Hindlimb muscle (tissue), 1 donor: ENCODE measurements at regions not wholly inside any gene's neighbourhood (a gene's known extent, or its start where the extent isn't known, plus 50 kb on each side); places are given as distances from the start of the nearest gene placed in this dataset.
"Not testable (repeated sequence)": the region's sequence is repeated elsewhere in the genome, so short reads cannot be mapped to it uniquely, and the experiment has no call there.

Source experiments
- DNase-seq: peaks from one replicate; pipeline ENCODE4 v3.0.0-alpha.2; 2013

- no peak for DNase-seq
Measured at GRCh38 chr18:66138642-66139041, 387.8 kb downstream of the CDH7 start.

- DNase-seq, result no peak
Measured at GRCh38 chr18:66136039-66136438, 385.2 kb downstream of the CDH7 start.

- no peak for DNase-seq
Measured at GRCh38 chr18:66129248-66129647, 378.4 kb downstream of the CDH7 start.

- no peak for DNase-seq
Measured at GRCh38 chr18:66126266-66126665, 375.5 kb downstream of the CDH7 start.

GRCh38 chr18:66124394-66124793 lies 373.6 kb downstream of the CDH7 start:
- DNase-seq, result no peak

GRCh38 chr18:66119347-66119746 lies 368.5 kb downstream of the CDH7 start:
- no peak for DNase-seq

GRCh38 chr18:66111018-66111417 lies 360.2 kb downstream of the CDH7 start:
- DNase-seq, result no peak

GRCh38 chr18:66110607-66111006 lies 359.8 kb downstream of the CDH7 start:
- no peak for DNase-seq

GRCh38 chr18:66109981-66110380 lies 359.2 kb downstream of the CDH7 start:
- no peak for DNase-seq

- no peak for DNase-seq
Measured at GRCh38 chr18:66107546-66107945, 356.7 kb downstream of the CDH7 start.

GRCh38 chr18:66105016-66105415 lies 354.2 kb downstream of the CDH7 start:
- no peak for DNase-seq

GRCh38 chr18:66103550-66103949 lies 352.7 kb downstream of the CDH7 start:
- no peak for DNase-seq

GRCh38 chr18:66083078-66083477 lies 332.3 kb downstream of the CDH7 start:
- no peak for DNase-seq

- no peak for DNase-seq
Measured at GRCh38 chr18:66078925-66079800, 328.4 kb downstream of the CDH7 start.

- no peak for DNase-seq
Measured at GRCh38 chr18:66077066-66077465, 326.3 kb downstream of the CDH7 start.

- no peak for DNase-seq
Measured at GRCh38 chr18:66066191-66066590, 315.4 kb downstream of the CDH7 start.

- DNase-seq, result no peak
Measured at GRCh38 chr18:66048406-66048805, 297.6 kb downstream of the CDH7 start.

- DNase-seq, result no peak
Measured at GRCh38 chr18:66046032-66046602, 295.3 kb downstream of the CDH7 start.

- DNase-seq, result no peak
Measured at GRCh38 chr18:66043009-66043408, 292.2 kb downstream of the CDH7 start.

- DNase-seq, result no peak
Measured at GRCh38 chr18:66013969-66014368, 263.2 kb downstream of the CDH7 start.

GRCh38 chr18:66011916-66012315 lies 261.1 kb downstream of the CDH7 start:
- DNase-seq, result no peak

- DNase-seq, result no peak
Measured at GRCh38 chr18:66005831-66006588, 255.2 kb downstream of the CDH7 start.

- not testable (repeated sequence) for DNase-seq
Measured at GRCh38 chr18:65998971-65999700, 248.3 kb downstream of the CDH7 start.
